Mesendoderm (in vitro differentiated cells): ENCODE measurements at regions not wholly inside any gene's neighbourhood (a gene's known extent, or its start where the extent isn't known, plus 50 kb on each side); places are given as distances from the start of the nearest gene placed in this dataset.
"Not testable (repeated sequence)": the region's sequence is repeated elsewhere in the genome, so short reads cannot be mapped to it uniquely, and the experiment has no call there.

Source experiments
- DNase-seq: peaks from one replicate; pipeline ENCODE4 v3.0.0; 2013
- H2AK5ac ChIP-seq: 2 replicates; pipeline ENCODE4 v1.6.1; 2013; ENCODE audit warnings: low read length, inconsistent platforms
- H2BK120ac ChIP-seq: 2 replicates; pipeline ENCODE4 v1.6.1; 2013; ENCODE audit warnings: low read depth, mild to moderate bottlenecking, low read length, moderate library complexity, mixed read lengths
- H2BK15ac ChIP-seq: replicated peaks from 2 replicates; pipeline ENCODE4 v1.6.1; 2013; ENCODE audit warnings: low read depth, mild to moderate bottlenecking, moderate library complexity
- H2BK5ac ChIP-seq: 2 replicates; pipeline ENCODE4 v1.6.1; 2013; ENCODE audit warnings: low read length, inconsistent platforms
- H3K18ac ChIP-seq: 2 replicates; pipeline ENCODE4 v1.6.1; 2013; ENCODE audit warnings: mild to moderate bottlenecking, low read length, mixed read lengths
- H3K23ac ChIP-seq: one replicate; pipeline ENCODE4 v1.6.1; 2013; ENCODE audit warnings: low read length
- H3K27ac ChIP-seq: 2 replicates; pipeline ENCODE4 v1.5.1; 2013; ENCODE audit warnings: low read depth, mild to moderate bottlenecking, inconsistent platforms, low read length, moderate library complexity
- H3K27me3 ChIP-seq: 2 replicates; pipeline ENCODE4 v1.6.1; 2013; ENCODE audit warnings: low read length, control low read depth, mild to moderate bottlenecking, inconsistent platforms; ENCODE audit not compliant: insufficient read depth, poor library complexity
- H3K36me3 ChIP-seq: 2 replicates; pipeline ENCODE4 v1.6.1; 2013; ENCODE audit warnings: low read length, inconsistent platforms; ENCODE audit not compliant: control insufficient read depth, insufficient read depth
- H3K4ac ChIP-seq: one replicate; pipeline ENCODE4 v1.6.1; 2013; ENCODE audit warnings: low read depth, mild to moderate bottlenecking, low read length, moderate library complexity
- H3K4me1 ChIP-seq: 2 replicates; pipeline ENCODE4 v1.6.1; 2013; ENCODE audit warnings: low read depth, low read length, inconsistent platforms; ENCODE audit not compliant: control insufficient read depth
- H3K4me2 ChIP-seq: 2 replicates; pipeline ENCODE4 v1.6.1; 2013; ENCODE audit warnings: low read length
- H3K4me3 ChIP-seq: 2 replicates; pipeline ENCODE4 v1.5.1; 2013; ENCODE audit warnings: mild to moderate bottlenecking, low read length
- H3K56ac ChIP-seq: one replicate; pipeline ENCODE4 v1.6.1; 2013; ENCODE audit warnings: low read length
- H3K79me1 ChIP-seq: 2 replicates; pipeline ENCODE4 v1.6.1; 2013; ENCODE audit warnings: low read length, inconsistent platforms
- H3K79me2 ChIP-seq: 2 replicates; pipeline ENCODE4 v1.6.1; 2013; ENCODE audit warnings: mild to moderate bottlenecking, low read length; ENCODE audit not compliant: control insufficient read depth, insufficient read depth
- H3K9ac ChIP-seq: 2 replicates; pipeline ENCODE4 v1.6.1; 2013; ENCODE audit warnings: low read length, inconsistent platforms
- H4K5ac ChIP-seq: one replicate; pipeline ENCODE4 v1.6.1; 2013; ENCODE audit warnings: low read length
- H4K8ac ChIP-seq: one replicate; pipeline ENCODE4 v1.6.1; 2013; ENCODE audit warnings: low read depth, mild to moderate bottlenecking, control low read depth, low read length, moderate library complexity
- WGBS: extraction: QIAGEN DNeasy Blood & Tissue Kit; methylation state at CpG from one replicate; pipeline ENCODE4 v1.1.7; 2013; ENCODE audit warnings: low lambda C conversion rate, missing lambda C conversion rate; ENCODE audit not compliant: insufficient coverage; ENCODE audit errors: extremely low coverage; 5-methylcytosine and 5-hydroxymethylcytosine counted together

DNA sequence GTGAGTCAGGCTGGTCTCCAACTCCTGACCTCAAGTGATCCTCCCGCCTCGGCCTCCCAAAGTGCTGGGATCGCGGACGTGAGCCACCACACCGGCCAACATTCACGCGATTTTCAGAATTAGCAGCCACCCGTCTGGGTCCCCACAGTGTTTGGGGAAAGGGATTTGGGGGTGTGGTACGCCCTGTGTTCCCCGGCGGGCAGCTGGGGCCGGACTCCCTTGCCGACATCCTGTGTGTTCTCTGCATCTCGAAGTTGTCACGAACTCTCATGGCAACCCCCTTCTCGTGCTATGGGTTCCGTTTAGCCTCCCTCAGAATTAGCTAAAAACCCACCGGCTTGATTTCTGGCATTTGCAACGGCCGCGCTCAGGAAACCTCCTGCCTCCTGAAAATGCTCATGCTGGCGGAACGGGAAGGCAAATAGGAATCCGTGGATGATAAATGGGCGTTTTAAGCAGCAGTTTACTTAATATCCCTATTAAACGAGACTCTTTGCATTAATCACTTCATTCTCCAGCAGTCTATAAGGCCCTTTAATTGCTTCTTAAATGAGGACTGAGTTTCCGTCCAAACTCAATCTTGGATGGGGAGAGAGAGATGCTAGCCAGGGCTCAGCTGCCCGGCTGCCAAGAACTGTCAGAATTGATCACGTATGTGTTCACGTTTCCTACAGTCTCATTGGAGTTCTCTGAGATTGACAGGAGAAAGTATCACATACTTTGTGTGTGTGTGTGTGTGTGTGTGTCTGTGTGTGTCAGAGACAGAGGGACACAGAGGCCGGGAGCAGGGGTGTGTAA, 78.9 kb upstream of the PPP2R3B start:
- Histone ChIP-seq H4K8ac (no peak overlapping the region), H3K23ac (no peak overlapping the region), H3K4me1 (no peaks in the 10 kb centered on the region), H2BK15ac (no peak overlapping the region), H3K36me3 (no peaks in the 10 kb centered on the region), H3K4ac (no peak overlapping the region), H2AK5ac (no peak overlapping the region), H3K18ac (no peak overlapping the region), H3K79me2 (no peaks in the 10 kb centered on the region), H3K9ac (no peak overlapping the region), H3K56ac (no peak overlapping the region), H2BK5ac (no peak overlapping the region), H2BK120ac (no peak overlapping the region), H3K4me3 (no peak overlapping the region), H3K79me1 (no peaks in the 10 kb centered on the region), H3K4me2 (no peak overlapping the region), H3K27me3 (no peaks in the 10 kb centered on the region), H3K27ac (no peak overlapping the region), H4K5ac (no peak overlapping the region)
- no CpG with 5 or more reads among the region's 32 CpGs for WGBS
- no peak for DNase-seq

DNA sequence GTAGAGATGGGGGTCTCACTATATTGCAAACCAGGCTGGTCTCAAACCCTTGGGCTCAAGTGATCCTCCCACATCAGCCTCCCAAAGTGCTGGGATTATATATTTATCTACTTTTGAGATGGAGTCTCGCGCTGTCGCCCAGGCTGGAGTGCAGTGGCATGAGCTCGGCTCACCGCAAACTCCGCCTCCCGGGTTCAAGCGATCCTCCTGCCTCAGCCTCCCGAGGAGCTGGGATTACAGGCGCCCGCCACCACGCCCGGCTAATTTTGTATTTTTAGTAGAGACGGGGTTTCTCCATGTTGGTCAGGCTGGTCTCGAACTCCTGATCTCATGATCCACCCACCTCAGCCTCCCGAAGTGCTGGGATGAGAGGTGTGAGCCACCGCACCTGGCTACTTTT, 80.1 kb upstream of the PPP2R3B start:
- not testable (repeated sequence) for H2BK120ac ChIP-seq, H3K4me3 ChIP-seq, H3K27ac ChIP-seq, DNase-seq, H2AK5ac ChIP-seq, H2BK5ac ChIP-seq, H3K4me1 ChIP-seq, H3K4ac ChIP-seq, H4K8ac ChIP-seq, H4K5ac ChIP-seq, H3K56ac ChIP-seq, H3K9ac ChIP-seq, H2BK15ac ChIP-seq, H3K18ac ChIP-seq, H3K23ac ChIP-seq, H3K27me3 ChIP-seq, H3K79me2 ChIP-seq, H3K79me1 ChIP-seq, H3K36me3 ChIP-seq, H3K4me2 ChIP-seq
- WGBS, result no CpG with 5 or more reads among the region's 17 CpGs

DNA sequence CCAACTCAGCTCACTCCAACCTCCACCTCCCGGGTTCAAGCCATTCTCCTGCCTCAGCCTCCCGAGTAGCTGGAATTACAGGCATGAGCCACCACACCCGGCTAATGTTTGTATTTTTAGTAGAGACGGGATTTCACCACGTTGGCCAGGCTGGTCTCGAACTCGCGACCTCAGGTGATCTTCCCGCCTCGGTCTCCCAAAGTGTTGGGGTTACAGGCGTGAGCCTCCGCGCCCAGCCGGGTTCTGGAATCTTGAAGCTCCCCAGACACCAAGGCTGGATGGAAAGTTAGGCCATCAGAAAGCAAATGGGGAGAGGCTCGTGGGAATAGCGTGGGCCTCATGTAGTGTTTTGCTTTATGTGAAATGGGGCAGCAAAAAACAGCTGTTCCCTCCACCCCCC, 81.0 kb upstream of the PPP2R3B start:
- not testable (repeated sequence) for H4K5ac ChIP-seq, DNase-seq, H3K79me1 ChIP-seq, H3K9ac ChIP-seq, H2AK5ac ChIP-seq, H3K4ac ChIP-seq, H3K79me2 ChIP-seq, H3K27ac ChIP-seq, H2BK120ac ChIP-seq, H4K8ac ChIP-seq, H3K4me1 ChIP-seq, H3K27me3 ChIP-seq, H3K4me3 ChIP-seq, H3K36me3 ChIP-seq, H3K56ac ChIP-seq, H2BK15ac ChIP-seq, H3K18ac ChIP-seq, H2BK5ac ChIP-seq, H3K4me2 ChIP-seq, H3K23ac ChIP-seq
- no CpG with 5 or more reads among the region's 16 CpGs for WGBS

GRCh38 chrX:468979-469378, 82.3 kb upstream of the PPP2R3B start:
- no CpG with 5 or more reads among the region's 9 CpGs for WGBS
- Histone ChIP-seq H3K18ac (no peak overlapping the region), H2BK120ac (no peak overlapping the region), H3K4me3 (no peak overlapping the region), H3K23ac (no peak overlapping the region), H4K5ac (no peak overlapping the region), H2BK5ac (no peak overlapping the region), H3K4me1 (no peaks in the 10 kb centered on the region), H3K4ac (no peak overlapping the region), H3K9ac (no peak overlapping the region), H2AK5ac (no peak overlapping the region), H3K79me2 (no peaks in the 10 kb centered on the region), H3K27ac (no peak overlapping the region), H3K79me1 (no peaks in the 10 kb centered on the region), H3K56ac (no peak overlapping the region), H3K27me3 (no peaks in the 10 kb centered on the region), H4K8ac (no peak overlapping the region), H2BK15ac (no peak overlapping the region), H3K4me2 (no peak overlapping the region), H3K36me3 (no peaks in the 10 kb centered on the region)
- no peak for DNase-seq

DNA sequence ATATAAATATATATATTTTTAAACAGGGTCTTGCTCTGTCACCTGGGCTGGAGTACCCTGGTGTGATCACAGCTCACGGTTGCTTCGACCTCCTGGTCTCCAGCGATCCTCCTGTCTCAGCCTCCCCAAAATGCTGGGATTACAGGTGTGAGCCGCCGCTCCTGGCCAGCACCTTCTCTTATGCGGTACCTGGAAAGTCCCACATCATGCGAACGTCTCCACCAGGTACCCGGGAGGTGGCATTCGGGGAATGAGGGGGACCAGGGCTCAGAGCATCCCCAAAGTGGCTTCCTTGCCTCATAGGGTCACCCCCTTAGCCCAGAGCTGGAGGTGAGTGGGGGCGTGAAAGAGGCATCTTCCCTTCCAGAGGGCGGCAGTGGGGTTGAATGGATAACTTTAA, 84.0 kb upstream of the PPP2R3B start:
- no peak overlapping the region for H3K56ac ChIP-seq
- no peak overlapping the region for H2AK5ac ChIP-seq
- no peaks in the 10 kb centered on the region for H3K36me3 ChIP-seq
- H3K27ac ChIP-seq, result no peak overlapping the region
- WGBS, result no CpG with 5 or more reads among the region's 12 CpGs
- H3K79me2 ChIP-seq, result no peaks in the 10 kb centered on the region
- H3K27me3 ChIP-seq, result no peaks in the 10 kb centered on the region
- H3K9ac ChIP-seq, result no peak overlapping the region
- H3K18ac ChIP-seq, result no peak overlapping the region
- no peak overlapping the region for H3K23ac ChIP-seq
- H3K4me1 ChIP-seq, result no peaks in the 10 kb centered on the region
- no peak overlapping the region for H3K4me2 ChIP-seq
- no peak overlapping the region for H4K8ac ChIP-seq
- H2BK15ac ChIP-seq, result no peak overlapping the region
- H2BK120ac ChIP-seq, result no peak overlapping the region
- no peak overlapping the region for H2BK5ac ChIP-seq
- no peak overlapping the region for H3K4ac ChIP-seq
- H3K79me1 ChIP-seq, result no peaks in the 10 kb centered on the region
- no peak overlapping the region for H4K5ac ChIP-seq
- H3K4me3 ChIP-seq, result no peak overlapping the region
- DNase-seq, result no peak

- no peak overlapping the region for H2BK15ac ChIP-seq
- no peaks in the 10 kb centered on the region for H3K79me2 ChIP-seq
- no peaks in the 10 kb centered on the region for H3K4me1 ChIP-seq
- no peaks in the 10 kb centered on the region for H3K79me1 ChIP-seq
- WGBS, result no CpG with 5 or more reads among the region's 9 CpGs
- H2BK120ac ChIP-seq, result no peak overlapping the region
- no peak overlapping the region for H3K4me3 ChIP-seq
- no peak overlapping the region for H3K23ac ChIP-seq
- no peak overlapping the region for H3K56ac ChIP-seq
- no peak overlapping the region for H4K5ac ChIP-seq
- H3K27ac ChIP-seq, result no peak overlapping the region
- H2BK5ac ChIP-seq, result no peak overlapping the region
- no peaks in the 10 kb centered on the region for H3K36me3 ChIP-seq
- H4K8ac ChIP-seq, result no peak overlapping the region
- DNase-seq, result no peak
- H2AK5ac ChIP-seq, result no peak overlapping the region
- no peaks in the 10 kb centered on the region for H3K27me3 ChIP-seq
- H3K9ac ChIP-seq, result no peak overlapping the region
- no peak overlapping the region for H3K4me2 ChIP-seq
- H3K18ac ChIP-seq, result no peak overlapping the region
- H3K4ac ChIP-seq, result no peak overlapping the region
Observed at GRCh38 chrX:471281-471680, 84.6 kb upstream of the PPP2R3B start.
